ENCODE measurements at regions not wholly inside any gene's neighbourhood (a gene's known extent, or its start where the extent isn't known, plus 50 kb on each side); places are given as distances from the start of the nearest gene placed in this dataset.

- CTCF ChIA-PET, result interaction anchor here (1.6 kb wide), 1 partner anchor 13 kb away, joined by 3 read pairs; no protein-coding TSS in a partner anchor
- Mint-ChIP-seq H3K27ac (no peak overlapping the region), H3K4me1 (ENCODE audit: low read depth) (no peaks in the 10 kb centered on the region), H3K27me3 (no peaks in the 10 kb centered on the region), H3K9me3 (no peaks in the 10 kb centered on the region), H3K36me3 (no peaks in the 10 kb centered on the region), H3K4me3 (no peak overlapping the region)
- POLR2A ChIA-PET, result no interaction called here
- intact Hi-C loops (cut with micrococcal nuclease), result no loop called here
- DNase-seq, result no peak
Measured at GRCh38 chrX:68994135-68994890, 165.5 kb downstream of the EFNB1 start.

GRCh38 chrX:68992821-68993397 is 164.1 kb downstream of the EFNB1 start:
- CTCF ChIA-PET, result interaction anchor here (1.6 kb wide), 1 partner anchor 12 kb away, joined by 3 read pairs; no protein-coding TSS in a partner anchor
- Mint-ChIP-seq H3K36me3 (no peaks in the 10 kb centered on the region), H3K9me3 (no peaks in the 10 kb centered on the region), H3K27me3 (no peaks in the 10 kb centered on the region), H3K27ac (no peak overlapping the region), H3K4me3 (no peak overlapping the region), H3K4me1 (ENCODE audit: low read depth) (no peaks in the 10 kb centered on the region)
- no peak for DNase-seq
- POLR2A ChIA-PET, result no interaction called here
- intact Hi-C loops (cut with micrococcal nuclease), result no loop called here

- intact Hi-C loops (cut with micrococcal nuclease), result no loop called here
- H3K4me1 Mint-ChIP-seq (ENCODE audit: low read depth), result no peaks in the 10 kb centered on the region
- ChIA-PET CTCF (no interaction called here), POLR2A (no interaction called here)
- H3K4me3 Mint-ChIP-seq, result no peak overlapping the region
- no peaks in the 10 kb centered on the region for H3K36me3 Mint-ChIP-seq
- H3K9me3 Mint-ChIP-seq, result no peaks in the 10 kb centered on the region
- no peak for DNase-seq
- no peak overlapping the region for H3K27ac Mint-ChIP-seq
- H3K27me3 Mint-ChIP-seq, result no peaks in the 10 kb centered on the region
Measured at GRCh38 chrX:68991691-68992345, 163.0 kb downstream of the EFNB1 start.

- CTCF ChIA-PET, result no interaction called here
- H3K27me3 Mint-ChIP-seq, result no peaks in the 10 kb centered on the region
- H3K4me3 Mint-ChIP-seq, result no peak overlapping the region
- intact Hi-C loops (cut with micrococcal nuclease), result no loop called here
- no peak for DNase-seq
- no peak overlapping the region for H3K27ac Mint-ChIP-seq
- no peaks in the 10 kb centered on the region for H3K4me1 Mint-ChIP-seq (ENCODE audit: low read depth)
- no peaks in the 10 kb centered on the region for H3K9me3 Mint-ChIP-seq
- POLR2A ChIA-PET, result no interaction called here
- H3K36me3 Mint-ChIP-seq, result no peaks in the 10 kb centered on the region
Measured at GRCh38 chrX:68990948-68991347, 162.1 kb downstream of the EFNB1 start.

GRCh38 chrX:68989865-68990606 is 161.2 kb downstream of the EFNB1 start:
- H3K27me3 Mint-ChIP-seq, result no peaks in the 10 kb centered on the region
- H3K9me3 Mint-ChIP-seq, result no peaks in the 10 kb centered on the region
- POLR2A ChIA-PET, result no interaction called here
- H3K36me3 Mint-ChIP-seq, result no peaks in the 10 kb centered on the region
- H3K4me3 Mint-ChIP-seq, result no peak overlapping the region
- DNase-seq, result no peak
- intact Hi-C loops (cut with micrococcal nuclease), result no loop called here
- CTCF ChIA-PET, result no interaction called here
- H3K27ac Mint-ChIP-seq, result no peak overlapping the region
- no peaks in the 10 kb centered on the region for H3K4me1 Mint-ChIP-seq (ENCODE audit: low read depth)

GRCh38 chrX:68989456-68989855 is 160.6 kb downstream of the EFNB1 start:
- H3K4me3 Mint-ChIP-seq, result no peak overlapping the region
- no peaks in the 10 kb centered on the region for H3K27me3 Mint-ChIP-seq
- ChIA-PET CTCF (no interaction called here), POLR2A (no interaction called here)
- intact Hi-C loops (cut with micrococcal nuclease), result no loop called here
- no peaks in the 10 kb centered on the region for H3K9me3 Mint-ChIP-seq
- no peaks in the 10 kb centered on the region for H3K4me1 Mint-ChIP-seq (ENCODE audit: low read depth)
- no peak overlapping the region for H3K27ac Mint-ChIP-seq
- H3K36me3 Mint-ChIP-seq, result no peaks in the 10 kb centered on the region
- no peak for DNase-seq

- H3K4me3 Mint-ChIP-seq, result no peak overlapping the region
- no peak for DNase-seq
- no peak overlapping the region for H3K27ac Mint-ChIP-seq
- ChIA-PET CTCF (no interaction called here), POLR2A (no interaction called here)
- intact Hi-C loops (cut with micrococcal nuclease), result no loop called here
- H3K4me1 Mint-ChIP-seq (ENCODE audit: low read depth), result no peaks in the 10 kb centered on the region
- H3K27me3 Mint-ChIP-seq, result no peaks in the 10 kb centered on the region
- no peaks in the 10 kb centered on the region for H3K9me3 Mint-ChIP-seq
- no peaks in the 10 kb centered on the region for H3K36me3 Mint-ChIP-seq
Measured at GRCh38 chrX:68988865-68989264, 160.0 kb downstream of the EFNB1 start.

GRCh38 chrX:68985135-68985755 is 156.4 kb downstream of the EFNB1 start:
- Mint-ChIP-seq H3K27ac (no peak overlapping the region), H3K9me3 (no peaks in the 10 kb centered on the region), H3K36me3 (no peaks in the 10 kb centered on the region), H3K27me3 (no peaks in the 10 kb centered on the region), H3K4me1 (ENCODE audit: low read depth) (no peaks in the 10 kb centered on the region), H3K4me3 (no peak overlapping the region)
- no peak for DNase-seq
- intact Hi-C loops (cut with micrococcal nuclease), result no loop called here
- ChIA-PET CTCF (no interaction called here), POLR2A (no interaction called here)

- intact Hi-C loops (cut with micrococcal nuclease), result no loop called here
- H3K9me3 Mint-ChIP-seq, result no peaks in the 10 kb centered on the region
- no peak for DNase-seq
- no peaks in the 10 kb centered on the region for H3K27me3 Mint-ChIP-seq
- no peaks in the 10 kb centered on the region for H3K4me1 Mint-ChIP-seq (ENCODE audit: low read depth)
- ChIA-PET POLR2A (no interaction called here), CTCF (no interaction called here)
- no peak overlapping the region for H3K27ac Mint-ChIP-seq
- H3K4me3 Mint-ChIP-seq, result no peak overlapping the region
- H3K36me3 Mint-ChIP-seq, result no peaks in the 10 kb centered on the region
Measured at GRCh38 chrX:68983004-68983857, 154.4 kb downstream of the EFNB1 start.

- Mint-ChIP-seq H3K27ac (no peak overlapping the region), H3K36me3 (no peaks in the 10 kb centered on the region), H3K4me3 (no peak overlapping the region), H3K27me3 (no peaks in the 10 kb centered on the region), H3K9me3 (no peaks in the 10 kb centered on the region), H3K4me1 (ENCODE audit: low read depth) (no peaks in the 10 kb centered on the region)
- POLR2A ChIA-PET, result no interaction called here
- CTCF ChIA-PET, result no interaction called here
- no peak for DNase-seq
- intact Hi-C loops (cut with micrococcal nuclease), result no loop called here
Measured at GRCh38 chrX:68982476-68982875, 153.7 kb downstream of the EFNB1 start.

GRCh38 chrX:68980906-68981616 is 152.2 kb downstream of the EFNB1 start:
- Mint-ChIP-seq H3K27me3 (no peaks in the 10 kb centered on the region), H3K27ac (no peak overlapping the region), H3K4me1 (ENCODE audit: low read depth) (no peaks in the 10 kb centered on the region), H3K36me3 (no peaks in the 10 kb centered on the region), H3K4me3 (no peak overlapping the region), H3K9me3 (peaks cover 3% of the 10 kb centered on the region)
- POLR2A ChIA-PET, result no interaction called here
- intact Hi-C loops (cut with micrococcal nuclease), result no loop called here
- CTCF ChIA-PET, result interaction anchor here (1.0 kb wide), 1 partner anchor 13 kb away, joined by 3 read pairs; no protein-coding TSS in a partner anchor
- no peak for DNase-seq
